HG03108 (cell line): ENCODE measurements at regions not wholly inside any gene's neighbourhood (a gene's known extent, or its start where the extent isn't known, plus 50 kb on each side); places are given as distances from the start of the nearest gene placed in this dataset.
"Not testable (repeated sequence)": the region's sequence is repeated elsewhere in the genome, so short reads cannot be mapped to it uniquely, and the experiment has no call there.

Experiments used
- ATAC-seq: cut with Tn5 transposase; IDR thresholded peaks from one replicate; pipeline ENCODE4 v1.9.1; 2021; ENCODE audit warnings: moderate library complexity; ENCODE audit not compliant: unreplicated experiment

DNA sequence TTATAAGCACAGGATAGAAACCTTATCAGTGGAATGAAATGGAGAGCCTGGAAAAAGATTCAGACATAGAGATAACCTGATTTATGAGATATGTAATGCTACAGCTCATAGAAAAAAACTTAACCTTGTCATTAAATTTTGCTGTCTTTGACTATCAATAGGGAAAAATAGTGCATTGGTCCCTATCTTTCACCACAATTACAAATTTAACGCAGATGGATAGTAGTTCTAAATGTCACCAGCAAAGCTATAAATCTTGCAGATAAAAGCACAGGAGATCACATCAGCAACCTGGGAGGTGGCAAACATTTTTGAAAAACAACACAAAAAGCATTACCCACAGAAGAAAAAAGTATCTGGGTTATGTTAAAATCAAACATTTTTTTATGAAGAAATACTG, 831.6 kb downstream of the BRINP3 start:
- no peak for ATAC-seq

DNA sequence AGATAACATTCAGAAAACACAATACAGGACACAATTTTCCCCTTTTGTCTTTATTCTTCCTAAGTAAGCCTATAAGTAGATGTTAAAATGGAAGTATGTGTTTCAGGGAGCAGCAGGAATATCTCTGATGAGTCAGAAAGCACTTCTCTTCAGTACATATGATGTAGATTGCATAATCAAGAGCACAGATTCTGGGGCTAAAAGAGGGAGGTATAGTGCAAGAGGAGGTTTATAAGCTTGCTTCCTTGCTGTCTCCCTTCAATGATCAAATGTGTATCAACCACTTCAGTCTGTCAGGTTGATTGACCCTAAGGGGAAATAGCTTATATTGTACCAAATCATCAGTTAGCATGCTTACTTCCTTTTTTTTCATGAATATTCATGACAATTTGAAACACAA, 822.8 kb downstream of the BRINP3 start:
- no peak for ATAC-seq

DNA sequence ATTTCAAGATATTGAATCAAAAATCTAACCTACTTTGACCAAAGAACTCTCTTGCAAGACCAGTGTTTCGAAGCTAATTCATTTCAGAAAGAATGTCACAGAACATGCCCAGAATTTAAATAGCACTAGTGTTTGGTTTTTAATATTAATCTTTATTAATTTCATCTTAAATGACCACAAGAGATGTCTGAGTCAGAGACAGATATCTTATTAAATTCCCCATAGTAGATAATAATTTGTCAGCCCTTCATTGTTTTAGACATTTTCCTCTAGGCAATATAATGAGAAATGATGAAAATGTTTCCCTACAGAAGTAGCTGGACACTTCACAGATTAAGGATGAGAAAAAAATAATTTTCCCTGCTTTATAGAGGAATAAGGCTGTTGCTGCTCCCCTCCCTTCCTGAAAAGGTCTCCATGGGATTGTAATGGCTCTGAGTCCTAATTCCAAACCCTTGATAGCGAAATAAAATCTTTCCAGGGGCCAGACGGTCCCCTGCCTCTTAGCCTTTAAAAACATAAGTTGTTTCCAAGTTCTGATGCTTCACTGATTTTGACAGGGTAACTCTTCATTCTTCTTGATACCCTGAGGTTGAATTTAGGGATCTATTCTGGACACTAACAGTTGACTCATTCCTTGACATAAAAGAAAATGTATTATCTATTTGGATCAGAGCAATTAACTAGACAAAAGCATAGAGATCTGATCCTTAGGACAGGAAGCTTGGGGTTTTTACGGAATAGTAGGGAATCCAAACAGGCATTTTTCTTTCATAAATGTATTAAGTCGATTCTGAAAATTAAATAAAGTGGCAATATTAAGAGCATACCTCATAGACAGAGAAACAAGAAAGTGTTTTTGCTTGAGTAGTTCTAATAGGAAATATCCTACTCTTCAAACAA, 820.8 kb downstream of the BRINP3 start:
- no peak for ATAC-seq

DNA sequence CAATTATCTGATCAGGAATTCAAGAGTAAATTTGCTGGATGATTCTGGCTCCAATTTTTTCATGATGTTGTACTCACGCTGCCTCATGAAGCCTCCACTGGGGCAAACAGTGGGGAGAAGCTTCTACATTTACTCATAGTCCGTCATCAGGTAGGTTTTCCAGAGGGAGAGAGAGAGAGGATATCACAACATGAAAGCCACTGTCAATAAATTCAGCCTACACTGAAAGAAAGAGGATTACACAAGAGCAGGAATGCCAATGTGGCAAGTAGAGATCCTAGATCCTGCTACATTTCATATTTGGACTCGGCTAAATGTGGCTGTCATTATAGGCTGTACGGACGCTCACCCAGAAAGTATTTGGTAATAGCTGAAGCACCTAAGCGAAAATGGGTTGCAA, 819.9 kb downstream of the BRINP3 start:
- ATAC-seq, result no peak

DNA sequence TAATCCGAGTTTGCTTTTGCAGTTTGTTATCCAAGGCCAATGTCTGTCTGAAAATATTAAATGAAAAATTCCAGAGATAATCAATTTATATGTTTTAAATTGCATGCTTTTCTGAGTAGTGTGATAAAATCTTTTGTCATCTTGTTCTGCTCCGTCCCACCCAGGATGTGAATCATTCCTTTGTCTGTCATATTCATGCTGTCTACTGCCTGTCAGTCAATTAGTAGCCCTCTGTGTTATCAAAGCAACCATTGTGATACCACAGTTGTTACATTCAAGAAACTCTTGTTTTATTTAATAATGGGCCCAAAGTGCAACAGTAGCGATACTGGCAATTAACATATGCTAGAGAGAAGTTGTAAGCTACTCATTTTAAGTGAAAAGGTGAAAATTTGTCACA, 819.3 kb downstream of the BRINP3 start:
- no peak for ATAC-seq

DNA sequence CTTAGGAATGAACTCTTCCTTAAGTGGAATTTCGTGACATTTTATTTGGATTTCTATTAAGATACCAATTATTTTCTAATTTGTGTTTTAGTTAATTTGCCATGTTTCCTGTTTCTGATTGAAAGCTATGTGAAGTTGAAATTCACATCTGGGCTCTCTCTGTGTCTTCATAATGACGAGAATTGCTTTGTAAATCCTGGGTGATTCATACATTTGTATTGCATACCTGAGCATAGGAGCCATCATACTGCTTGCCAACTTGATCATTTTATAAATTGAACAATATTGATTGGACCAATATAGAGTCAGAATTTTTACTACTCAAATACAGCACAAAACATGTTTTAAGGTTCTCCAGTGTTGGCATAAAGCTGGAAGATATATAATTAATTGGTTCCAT, 817.9 kb downstream of the BRINP3 start:
- ATAC-seq, result no peak

DNA sequence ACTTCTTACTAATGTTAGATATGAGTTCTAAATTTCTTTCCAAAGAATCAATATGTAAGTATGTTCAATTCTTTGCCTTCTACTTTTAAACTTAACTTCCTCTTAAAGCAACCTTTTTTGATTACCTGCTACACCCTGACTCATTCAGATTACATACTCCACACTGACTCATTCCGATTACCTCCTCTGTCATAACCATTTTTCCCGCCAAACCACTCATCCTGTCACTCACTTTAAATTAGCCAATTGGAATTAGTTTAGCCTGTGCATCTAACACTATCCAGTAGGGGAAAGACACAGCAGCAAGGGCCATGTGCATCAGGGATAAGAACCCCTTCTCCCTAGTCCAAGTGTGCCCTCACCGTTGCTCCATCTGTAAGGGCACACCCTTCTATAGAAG, 815.5 kb downstream of the BRINP3 start:
- ATAC-seq, result no peak

DNA sequence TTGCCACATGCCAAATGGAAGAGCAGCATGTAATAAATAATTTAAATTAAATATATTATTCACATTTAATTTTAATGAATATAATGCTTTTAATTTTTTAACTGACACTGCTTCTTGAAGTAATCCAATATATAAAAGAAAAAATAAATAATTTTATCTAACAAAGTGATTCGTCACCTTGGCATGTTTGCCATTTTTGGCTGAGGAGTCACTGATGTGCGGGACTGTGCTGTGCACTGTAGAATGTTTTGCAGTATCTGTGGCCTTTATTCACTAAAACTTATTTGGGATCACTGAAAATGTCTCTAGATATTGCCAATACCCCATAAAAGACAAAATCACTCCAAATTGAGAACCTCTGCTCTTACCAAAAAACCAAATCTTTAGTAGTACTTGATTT, 807.8 kb downstream of the BRINP3 start:
- ATAC-seq, result no peak

DNA sequence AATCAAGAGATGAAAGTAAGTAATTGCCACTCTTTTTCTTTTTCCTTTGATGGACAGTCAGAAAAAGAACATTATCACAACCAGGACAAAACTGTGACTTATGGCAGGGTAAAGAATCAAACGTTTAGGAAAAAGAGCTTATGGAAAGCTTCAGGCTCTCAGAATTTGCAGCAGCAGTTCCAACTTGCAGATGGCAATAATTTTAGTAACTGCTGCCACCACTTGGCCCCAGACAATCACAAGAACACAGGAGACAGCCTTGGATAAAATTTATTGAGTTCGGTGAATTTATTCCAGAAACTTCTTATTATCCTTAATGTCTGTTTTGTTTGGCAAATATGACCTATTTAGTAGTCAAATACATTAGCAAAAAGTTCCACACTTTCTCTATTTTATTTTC, 804.4 kb downstream of the BRINP3 start:
- ATAC-seq, result no peak

DNA sequence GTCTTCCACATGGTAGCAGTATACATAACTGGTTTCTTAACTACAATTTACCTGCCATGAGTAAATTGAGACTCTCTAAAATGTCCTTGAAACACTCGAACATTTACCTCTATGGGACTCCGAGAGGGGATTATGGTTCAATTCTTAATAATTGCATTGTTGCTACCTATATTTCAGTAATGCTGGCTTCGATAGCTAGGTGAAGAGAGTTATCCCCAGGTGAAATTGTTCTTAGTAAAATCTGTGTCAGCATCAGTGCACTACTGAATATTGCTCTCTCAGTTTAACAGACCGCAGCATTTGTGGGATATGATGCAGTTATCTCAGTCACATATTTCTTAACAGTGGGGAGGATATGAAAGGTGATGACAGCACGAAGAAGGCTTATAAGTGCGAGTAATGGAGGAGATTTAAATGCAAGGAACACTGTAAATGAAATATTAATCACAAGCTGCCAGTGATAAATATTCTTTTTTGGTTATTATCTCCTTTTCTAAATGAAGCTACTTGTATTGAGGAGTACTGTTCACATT, 801.9 kb downstream of the BRINP3 start:
- no peak for ATAC-seq

DNA sequence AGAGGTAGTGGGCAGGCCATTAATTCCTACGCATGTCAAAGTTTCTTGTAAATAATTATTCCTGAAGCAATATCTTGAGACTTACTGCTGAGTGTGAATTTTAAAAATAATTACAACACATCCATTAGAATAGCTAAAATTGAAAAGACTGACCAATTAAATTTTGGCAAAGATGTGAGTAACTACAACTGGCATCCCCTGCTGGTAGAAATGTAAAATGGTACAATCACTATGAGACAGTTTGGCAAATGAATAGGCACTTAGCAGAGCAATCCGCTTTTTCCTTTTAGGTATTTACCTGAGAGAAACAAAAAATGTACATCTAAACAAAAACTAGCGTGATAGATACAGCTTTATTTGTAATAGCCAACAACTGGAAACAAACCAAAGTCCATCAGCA, 798.9 kb downstream of the BRINP3 start:
- ATAC-seq, result no peak

DNA sequence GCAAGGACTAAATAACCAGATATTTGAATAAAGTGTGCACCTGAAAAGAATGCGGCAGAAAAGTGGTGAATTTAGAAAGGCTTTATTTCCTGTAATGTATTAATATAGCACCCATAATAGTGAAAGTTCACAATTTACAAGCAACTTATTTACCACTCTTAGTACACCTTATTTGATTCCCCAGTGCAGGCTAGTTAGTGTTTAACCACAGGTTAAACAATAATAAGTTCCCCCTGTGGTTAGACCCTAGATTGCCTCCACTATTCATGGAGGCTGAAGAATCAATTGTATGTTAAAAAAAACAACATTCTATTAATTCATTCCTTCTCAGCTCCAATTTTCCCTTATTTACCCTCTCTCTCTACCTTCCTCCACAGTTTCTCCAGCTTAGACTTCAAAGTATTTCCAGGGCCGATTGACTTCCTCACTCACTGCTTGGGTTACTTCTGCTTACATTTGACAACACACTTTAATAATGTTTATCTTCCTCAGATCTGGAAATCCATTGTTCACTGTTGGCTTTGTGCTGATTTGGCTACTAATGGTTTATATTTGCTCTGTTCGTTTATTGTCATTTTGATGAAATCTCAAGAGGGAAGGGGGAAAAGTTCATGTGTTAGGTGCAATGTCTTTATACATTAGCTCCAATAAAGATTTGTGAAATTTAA, 796.3 kb downstream of the BRINP3 start:
- peak; percentile 80 for ATAC-seq

DNA sequence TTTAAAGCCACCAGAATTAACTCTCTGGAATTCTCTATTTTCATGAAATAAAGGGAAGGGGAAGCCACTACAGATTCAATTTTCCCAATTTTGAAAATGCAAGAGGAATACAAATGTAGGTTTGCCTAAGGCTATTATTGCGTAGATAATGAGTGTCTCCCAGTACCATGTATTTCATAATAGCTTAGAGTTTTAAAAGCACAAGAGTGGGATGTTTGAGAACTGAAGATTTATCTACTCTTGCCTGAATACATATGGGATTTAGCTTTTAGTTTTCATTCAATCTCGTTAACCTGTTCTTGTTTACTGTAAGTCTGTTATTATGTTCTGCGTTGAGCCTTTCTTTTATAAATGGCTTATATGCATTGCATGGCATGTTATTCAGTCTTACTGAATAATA, 795.1 kb downstream of the BRINP3 start:
- no peak for ATAC-seq

DNA sequence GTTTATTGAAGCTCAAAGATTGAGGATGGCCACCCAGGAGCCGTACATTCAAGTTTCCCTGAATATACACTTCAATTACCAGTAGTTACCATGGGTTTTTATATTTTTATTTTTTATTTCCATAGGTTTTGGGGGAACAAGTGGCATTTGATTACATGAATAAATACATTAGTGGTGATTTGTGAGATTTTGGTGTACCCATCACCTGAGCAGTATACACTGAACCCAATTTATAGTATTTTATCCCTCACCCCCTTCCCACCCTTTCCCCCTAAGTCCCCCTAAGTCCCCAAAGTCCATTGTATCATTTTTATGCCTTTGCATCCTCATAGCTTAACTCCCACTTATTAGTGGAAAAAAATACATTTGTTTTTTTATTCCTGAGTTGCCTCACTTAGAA, 791.4 kb downstream of the BRINP3 start:
- ATAC-seq, result no peak

DNA sequence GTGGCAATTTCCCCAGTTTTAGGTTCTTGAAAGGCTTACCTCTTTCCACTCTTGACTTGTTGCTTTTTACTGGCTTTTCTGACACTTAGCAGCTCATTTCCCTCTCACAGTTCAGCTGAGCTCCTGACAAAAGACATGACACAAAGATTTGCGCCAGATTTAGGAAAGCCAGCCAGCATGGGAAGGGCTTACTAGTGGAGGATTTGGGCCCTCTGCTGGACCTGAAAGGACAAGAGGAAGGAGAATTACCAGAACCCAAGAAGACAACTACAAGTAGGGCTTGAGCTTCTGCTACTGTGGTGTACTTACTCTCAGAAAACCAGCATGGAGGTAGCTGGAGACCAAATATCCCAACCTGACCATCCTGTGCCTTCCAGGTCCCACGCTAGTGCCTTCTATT, 784.5 kb downstream of the BRINP3 start:
- no peak for ATAC-seq

DNA sequence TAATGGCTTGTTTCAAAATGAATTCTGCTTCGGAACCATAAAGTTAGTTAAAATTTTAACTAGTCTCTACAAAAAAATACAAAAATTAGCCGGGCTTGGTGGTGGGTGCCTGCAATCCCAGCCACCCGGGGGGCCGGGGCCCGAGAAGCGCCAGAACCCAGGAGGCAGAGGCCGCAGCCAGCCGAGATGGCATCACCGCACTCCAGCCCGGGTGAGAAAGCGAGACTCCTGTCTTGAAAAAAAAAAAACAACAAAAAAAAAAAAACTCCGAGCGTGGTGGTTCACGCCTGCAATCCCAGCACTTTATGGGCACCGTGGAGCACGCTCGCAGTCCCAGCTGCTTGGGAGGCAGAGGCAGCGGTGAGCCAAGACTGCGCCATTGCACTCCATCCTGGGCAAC, 781.4 kb downstream of the BRINP3 start:
- no peak for ATAC-seq

DNA sequence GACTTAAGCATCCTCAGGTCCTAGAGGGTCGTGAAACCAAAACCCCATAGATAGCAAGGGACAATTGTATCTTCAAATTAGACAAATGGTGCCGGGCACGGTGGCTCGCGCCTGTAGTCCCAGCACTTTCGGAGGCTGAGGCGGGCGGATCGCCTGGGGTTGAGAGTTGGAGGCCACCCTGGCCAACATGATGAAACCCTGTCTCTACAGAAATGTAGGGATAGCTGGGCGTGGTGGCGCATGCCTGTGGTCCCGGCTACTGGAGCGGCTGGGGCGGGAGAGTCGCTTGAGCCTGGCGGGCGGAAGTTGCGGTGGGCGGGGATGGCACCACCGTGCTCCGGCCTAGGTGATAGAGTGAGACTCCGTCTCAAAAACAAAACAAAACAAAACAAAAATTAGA, 780.6 kb downstream of the BRINP3 start:
- ATAC-seq, result no peak

DNA sequence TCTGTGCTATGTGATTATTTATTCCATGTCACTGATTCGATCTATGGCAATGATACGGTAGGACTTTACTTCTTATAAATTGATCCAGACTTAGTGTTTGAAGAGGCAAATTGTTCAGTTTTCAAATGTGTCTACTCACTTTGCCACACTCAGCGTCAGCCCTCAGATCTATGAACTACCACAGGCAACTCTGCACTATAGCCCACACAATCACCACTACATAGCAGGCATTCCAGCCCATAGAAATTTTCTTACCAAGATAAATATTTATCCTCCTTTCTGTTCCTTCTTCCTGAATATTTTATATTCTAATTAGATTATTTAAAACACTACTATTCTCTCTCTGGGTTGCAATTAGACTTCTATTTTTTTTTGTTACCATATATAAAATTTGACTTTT, 776.1 kb downstream of the BRINP3 start:
- no peak for ATAC-seq

DNA sequence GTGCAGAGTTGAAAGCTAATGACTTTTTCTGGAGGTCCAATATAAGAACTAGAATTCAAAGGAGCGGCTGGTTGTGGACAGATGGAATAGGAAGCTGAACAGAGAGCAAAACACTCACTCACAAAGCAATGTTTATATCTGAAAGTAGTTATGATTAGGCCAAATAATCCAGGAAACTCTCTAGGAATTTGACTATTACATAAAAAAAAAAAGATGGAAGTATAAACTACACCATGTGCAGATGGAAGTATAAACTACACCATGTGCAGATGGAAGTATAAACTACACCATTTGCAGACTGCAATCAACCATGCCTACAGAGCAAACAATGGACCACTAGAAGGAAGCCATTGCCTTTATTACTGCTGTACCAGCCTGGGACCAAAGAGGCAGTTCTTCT, 771.1 kb downstream of the BRINP3 start:
- no peak for ATAC-seq

DNA sequence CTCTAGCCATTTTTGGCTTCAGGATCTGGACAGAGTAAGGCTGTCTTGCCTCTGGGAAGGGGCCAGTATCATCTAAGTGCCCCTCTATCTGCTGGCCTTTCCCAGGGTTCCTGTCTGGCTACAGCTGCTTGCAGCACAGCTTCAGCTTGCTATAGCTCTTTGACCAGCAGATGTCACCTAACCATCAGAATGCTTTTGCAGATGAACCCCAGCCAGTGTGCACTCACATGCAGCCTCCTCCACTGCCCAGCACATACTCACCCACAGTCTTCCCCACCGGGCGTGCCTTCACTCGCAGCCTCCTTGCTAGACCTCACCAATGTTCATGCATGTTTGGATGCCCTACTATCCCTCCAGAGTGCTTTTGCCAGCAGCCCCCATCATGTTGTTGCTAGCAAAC, 769.0 kb downstream of the BRINP3 start:
- no peak for ATAC-seq

DNA sequence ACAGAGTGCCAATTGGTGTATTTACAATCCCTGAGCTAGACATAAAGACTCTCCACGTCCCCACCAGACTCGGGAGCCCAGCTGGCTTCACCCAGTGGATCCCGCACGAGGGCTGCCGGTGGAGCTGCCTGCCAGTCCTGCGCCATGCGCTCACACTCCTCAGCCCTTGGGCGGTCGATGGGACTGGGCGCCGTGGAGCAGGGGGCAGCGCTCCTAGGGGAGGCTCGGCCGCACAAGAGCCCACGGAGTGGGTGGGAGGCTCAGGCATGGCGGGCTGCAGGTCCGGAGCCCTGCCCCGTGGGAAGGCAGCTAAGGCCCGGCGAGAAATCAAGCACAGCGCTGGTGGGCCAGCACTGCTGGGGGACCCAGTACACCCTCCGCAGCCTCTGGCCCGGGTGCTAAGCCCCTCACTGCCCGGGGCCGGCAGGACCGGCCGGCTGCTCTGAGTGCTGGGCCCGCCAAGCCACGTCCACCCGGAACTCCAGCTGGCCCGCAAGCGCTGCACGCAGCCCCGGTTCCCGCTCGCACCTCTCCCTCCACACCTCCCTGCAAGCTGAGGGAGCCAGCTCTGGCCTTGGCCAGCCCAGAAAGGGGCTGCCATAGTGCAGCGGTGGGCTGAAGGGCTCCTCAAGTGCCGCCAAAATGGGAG, 759.4 kb downstream of the BRINP3 start:
- not testable (repeated sequence) for ATAC-seq

DNA sequence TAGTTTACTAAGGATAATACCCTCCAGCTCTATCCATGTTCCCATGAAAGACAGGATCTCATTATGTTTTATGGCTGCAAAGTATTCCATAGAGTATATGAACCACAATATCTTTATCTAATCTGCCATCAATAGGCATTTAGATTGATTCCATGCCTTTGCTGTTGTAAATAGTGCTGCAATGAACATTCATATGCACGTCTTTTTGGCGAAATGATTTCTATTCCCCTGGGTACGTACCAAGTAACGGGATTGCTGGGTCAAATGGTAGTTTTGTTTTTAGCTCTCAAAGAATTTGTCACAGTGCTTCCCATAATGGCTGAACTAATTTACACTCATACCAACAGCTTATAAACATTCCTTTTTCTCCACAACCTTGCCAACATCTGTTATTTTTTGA, 750.9 kb downstream of the BRINP3 start:
- ATAC-seq, result no peak
